ENCODE measurements at regions not wholly inside any gene's neighbourhood (a gene's known extent, or its start where the extent isn't known, plus 50 kb on each side); places are given as distances from the start of the nearest gene placed in this dataset.

DNA sequence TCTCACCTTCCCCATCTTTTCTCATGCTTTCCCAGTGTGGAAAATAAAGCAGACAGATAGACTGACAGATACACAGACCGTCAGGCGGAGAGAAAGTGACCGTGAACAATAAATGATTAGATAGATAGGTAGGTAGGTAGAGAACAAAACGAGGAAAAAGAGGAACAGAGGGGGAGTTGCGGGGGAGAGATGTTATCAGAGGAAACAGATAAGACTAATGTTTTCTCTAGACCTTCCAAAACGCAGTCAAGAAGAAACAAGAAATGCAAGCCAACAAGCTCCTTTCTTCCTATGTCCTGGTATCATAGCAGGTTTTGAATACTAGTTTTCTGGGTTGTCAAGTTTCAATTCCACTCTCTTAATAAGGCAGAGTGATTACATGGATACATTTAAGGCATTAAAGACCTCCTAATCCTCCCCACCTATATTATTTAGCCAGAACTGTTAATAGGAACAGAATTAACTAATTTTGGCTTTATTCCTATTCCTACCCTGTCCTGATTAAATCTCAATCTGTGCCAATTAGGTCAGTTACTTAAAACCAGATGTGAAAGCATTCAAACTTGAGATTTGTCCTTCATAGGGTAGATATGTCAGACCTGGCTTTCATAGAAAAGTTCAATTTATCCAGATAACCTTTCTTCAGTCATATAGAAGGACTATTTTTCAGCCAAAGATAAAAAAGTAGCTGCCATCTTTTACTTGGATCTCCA, 89.0 kb upstream of the PTPRR start:
- no peak for DNase-seq

DNA sequence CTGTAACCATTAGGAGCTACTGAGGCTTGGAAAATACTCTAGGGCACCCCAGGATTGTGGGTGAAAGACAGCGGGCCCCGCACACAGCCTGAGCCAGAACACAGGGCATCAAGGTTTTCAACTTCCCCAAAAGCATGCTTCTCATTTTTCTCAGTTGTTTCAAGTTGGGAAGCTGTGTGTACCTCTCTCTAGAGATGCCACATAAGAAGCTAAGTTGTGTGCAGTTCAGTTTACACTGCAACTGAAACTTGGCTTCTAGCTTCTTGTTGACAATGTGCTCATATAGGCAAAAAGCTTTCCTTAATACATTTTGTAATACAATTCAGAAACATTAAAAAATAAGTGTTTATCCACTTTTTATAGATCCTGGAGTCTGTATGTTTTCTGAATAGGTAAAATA, 88.1 kb upstream of the PTPRR start:
- no peak for DNase-seq

DNA sequence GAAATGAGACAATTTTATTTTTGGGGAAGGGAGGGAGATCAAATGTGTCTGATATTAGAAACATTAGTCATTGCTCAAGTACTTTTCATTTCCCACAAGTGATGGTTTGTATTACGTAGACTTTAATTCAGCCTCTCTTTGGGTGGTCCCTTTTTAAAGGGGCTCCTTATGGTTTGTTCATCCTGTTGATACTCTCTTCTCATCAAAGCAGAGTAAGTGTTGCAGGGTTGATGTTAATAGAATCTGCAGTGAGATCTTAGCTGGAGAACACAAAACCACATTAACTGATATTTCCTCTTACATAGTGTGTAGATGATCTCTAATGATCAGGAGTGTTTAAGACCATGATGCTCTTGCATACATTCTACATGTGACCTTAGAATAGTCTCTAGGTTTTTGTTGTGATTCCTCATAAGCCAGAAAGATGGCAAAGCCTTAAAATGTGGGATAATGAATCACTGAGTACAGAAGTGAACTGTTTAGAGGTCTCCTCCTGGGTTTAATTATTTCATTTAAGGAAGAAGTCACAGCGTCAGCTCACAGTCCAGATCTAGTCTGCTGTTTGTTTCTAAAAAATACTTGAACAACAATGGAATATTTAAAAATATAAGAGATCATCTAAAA, 87.4 kb upstream of the PTPRR start:
- DNase-seq = no peak

DNA sequence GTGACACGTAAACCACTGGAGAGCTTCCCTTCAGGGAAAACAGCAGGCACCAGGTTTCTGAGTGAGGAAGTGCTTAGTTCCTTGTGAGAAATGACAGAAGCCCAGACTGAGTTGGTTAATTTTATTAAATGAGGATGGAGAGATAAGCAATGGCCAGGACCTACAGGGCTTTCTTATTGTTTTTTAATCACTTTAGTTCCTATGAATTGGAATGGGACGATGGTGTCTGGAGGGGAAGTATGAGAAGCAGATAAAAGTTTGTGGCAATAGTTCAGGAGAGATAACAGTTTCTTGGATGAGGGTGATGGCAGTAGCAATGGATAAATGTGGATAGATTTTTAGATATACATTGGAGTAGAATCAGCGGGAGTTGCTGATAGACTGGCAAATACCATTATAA, 86.5 kb upstream of the PTPRR start:
- DNase-seq = no peak

DNA sequence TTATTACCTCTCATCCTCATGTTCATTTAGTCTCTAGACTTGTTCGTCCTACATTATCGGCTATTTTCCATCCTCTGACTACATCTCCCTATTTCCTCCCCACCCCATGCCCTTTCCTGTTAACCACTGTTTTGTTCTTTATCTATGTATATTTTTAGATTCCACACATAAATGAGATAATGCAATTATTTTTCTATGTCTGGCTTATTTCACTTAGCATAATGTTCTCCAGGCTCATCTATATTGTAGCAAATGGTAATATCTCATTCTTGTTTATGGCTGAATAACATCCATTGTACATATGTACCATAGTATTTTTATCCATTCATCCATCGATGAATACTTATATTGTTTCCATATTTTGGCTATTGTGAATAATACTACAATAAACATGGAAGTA, 84.6 kb upstream of the PTPRR start:
- DNase-seq = no peak

DNA sequence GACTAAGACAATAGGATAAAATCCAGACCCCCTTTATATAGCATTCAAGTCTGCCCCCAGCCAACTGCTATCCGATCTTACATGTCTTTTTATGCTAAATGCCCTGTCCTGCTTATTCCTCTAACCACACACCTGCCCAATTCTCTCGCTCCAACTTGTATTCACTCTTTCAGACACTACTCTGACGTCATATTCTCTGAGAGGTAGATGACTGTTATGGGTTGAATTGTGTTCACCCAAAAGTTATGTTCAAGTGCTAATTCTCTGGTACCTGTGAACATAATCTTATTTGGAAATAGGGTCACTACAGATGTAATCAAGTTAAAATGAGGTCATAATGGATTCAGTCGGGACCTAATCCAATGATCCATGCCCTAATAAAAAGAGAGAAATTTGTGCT, 84.0 kb upstream of the PTPRR start:
- DNase-seq = no peak

DNA sequence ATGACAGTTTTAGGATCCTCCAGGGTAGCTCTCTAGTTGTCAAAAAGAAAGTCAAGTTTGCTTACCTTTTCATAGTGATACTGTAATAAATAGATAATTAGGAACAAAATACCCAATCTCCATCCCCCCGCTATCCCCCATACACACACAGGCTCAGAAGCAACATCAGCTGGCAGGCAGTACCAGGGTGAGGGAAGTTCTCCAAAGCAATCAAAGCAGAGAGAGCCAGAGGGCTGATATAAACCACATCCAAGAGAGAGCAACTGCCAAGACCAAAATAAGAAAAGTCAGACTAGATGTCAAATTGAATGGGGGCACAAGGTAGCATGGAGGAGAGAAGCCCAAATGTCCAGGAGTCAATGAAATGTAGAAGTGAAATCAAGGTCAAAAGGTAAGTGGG, 80.2 kb upstream of the PTPRR start:
- no peak for DNase-seq

DNA sequence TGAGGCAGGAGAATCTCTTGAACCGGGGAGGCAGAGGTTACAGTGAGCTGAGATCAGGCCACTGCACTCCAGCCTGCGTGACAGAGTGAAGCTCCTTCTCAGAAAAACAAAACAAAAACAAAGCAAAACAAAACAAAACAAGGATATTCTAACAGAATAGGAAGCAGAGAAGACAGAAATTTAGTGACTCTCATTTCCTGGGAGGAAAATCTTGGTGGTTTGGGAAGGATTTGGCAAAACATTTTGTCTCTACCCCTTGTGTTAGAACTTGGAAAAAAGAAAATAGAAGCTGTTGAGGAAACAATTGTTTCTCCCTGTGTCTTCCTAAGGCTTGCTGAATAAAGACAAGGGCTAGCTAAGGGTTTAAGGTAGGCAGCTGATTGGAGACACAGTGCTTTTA, 79.7 kb upstream of the PTPRR start:
- no peak for DNase-seq

DNA sequence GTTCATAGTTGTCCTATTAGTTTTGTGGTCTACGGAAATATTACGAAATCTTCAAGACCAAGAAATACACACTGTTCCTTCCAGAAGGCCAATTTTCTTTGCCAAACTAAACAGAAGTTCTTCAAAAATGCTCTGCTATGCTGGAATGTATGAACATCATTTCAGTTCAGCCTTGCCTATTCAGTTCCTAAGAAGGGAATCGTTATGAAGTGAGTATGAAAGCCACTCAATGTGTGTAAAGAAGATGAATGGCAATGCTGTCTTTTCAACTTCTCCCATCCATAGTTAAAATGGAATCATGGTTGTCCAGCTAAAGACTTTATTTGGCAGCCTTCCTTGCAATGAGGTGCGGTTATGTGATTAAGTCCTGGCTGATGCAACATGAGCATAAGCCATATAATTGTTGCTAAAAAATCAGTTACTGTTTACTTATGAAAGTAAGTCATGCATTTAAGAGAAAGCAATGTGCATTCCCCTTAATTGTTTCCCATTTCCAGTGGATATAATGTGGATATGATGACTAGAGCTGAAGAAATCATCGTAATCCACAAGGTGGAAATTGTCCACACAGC, 73.8 kb upstream of the PTPRR start:
- no peak for DNase-seq

DNA sequence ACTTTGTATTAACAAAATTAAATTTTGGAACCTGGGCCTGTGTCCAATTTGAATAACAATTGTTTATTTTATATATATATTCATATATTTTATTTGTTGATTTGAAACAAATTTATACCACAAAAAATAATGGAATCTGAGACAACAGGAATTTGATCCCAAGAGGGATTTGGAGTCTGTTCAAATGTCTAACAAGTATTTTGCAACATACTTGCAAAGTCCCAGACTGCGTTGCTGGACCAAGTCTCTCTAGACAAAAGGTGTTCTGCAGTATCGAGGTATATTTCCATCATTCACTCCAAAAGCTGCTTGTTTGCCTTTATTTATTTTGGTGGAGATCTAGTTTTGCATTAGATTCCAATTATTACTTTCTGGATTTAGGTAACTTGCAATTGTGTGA, 68.7 kb upstream of the PTPRR start:
- DNase-seq = no peak

DNA sequence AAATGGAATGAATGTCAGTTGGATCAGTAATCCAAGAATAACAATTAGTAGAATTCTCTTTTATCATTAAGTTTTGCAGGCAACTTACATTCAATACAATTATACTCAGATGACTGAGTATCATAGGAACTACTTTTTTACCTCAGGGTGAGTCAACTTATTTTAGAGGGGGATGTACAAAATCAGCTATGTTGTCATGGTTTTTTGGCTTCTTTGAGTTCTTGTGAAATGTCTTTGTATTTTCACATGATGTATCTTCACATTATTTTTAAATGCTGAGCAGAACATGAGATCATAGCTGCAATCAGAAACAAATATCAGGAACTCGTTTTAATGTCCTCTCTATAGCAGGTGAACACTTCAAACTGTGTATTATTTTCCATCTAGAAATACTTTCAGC, 65.3 kb upstream of the PTPRR start:
- no peak for DNase-seq

DNA sequence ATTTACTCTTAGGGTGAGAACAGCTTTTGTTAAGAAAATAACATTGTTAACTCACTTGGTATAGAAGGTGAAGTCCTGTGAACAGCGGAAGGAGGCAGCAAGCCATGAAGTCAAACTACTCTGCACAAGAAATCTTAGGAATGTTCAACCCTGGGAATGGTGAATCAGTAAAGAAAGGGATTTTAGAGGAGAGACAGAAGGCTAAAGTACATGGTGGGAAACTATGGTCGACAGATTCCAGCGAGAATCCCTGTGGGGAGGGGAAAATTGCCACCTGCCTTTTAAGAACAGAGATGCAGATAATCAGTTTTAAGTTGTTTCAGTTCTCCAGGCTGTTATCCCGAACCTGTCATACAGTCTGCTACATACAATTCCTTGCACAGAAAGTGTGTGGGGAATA, 63.2 kb upstream of the PTPRR start:
- no peak for DNase-seq

DNA sequence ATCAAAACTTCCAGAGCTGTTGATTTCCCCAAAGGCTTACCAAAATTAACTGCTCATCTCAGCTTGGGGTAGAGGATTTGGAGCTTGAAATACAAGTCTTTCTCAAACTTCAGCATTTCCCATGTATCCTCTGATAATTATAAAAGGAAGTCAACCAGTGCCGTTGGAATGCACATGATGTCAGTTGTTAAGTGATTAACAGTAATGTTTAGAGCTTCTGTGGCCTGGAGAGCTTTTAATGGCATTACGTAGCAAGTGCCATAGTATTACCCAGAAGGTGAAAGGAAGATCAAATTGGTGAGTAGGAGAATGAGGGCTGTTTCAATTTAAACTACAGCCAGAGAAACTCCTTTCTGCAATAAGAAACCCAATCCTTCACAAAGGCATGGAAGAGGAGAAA, 62.5 kb upstream of the PTPRR start:
- DNase-seq = no peak

DNA sequence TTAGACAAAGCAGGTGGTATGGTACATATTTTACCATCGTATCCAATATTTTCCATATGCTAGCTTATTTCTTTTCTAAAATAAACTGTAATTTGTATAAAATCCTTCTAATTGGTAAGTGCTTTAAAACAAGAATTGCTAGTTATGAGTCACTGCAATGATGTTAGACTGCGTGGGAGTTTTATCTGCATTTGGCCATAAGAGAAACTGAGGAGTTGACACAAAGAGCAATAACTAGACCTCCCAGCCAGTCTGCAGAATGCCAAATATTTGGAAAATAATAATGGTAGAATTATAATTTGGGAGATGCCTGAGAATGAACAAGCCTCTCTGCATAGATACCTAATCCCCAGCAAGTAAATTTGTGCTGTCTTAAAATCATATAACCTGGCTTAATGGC, 61.7 kb upstream of the PTPRR start:
- no peak for DNase-seq

DNA sequence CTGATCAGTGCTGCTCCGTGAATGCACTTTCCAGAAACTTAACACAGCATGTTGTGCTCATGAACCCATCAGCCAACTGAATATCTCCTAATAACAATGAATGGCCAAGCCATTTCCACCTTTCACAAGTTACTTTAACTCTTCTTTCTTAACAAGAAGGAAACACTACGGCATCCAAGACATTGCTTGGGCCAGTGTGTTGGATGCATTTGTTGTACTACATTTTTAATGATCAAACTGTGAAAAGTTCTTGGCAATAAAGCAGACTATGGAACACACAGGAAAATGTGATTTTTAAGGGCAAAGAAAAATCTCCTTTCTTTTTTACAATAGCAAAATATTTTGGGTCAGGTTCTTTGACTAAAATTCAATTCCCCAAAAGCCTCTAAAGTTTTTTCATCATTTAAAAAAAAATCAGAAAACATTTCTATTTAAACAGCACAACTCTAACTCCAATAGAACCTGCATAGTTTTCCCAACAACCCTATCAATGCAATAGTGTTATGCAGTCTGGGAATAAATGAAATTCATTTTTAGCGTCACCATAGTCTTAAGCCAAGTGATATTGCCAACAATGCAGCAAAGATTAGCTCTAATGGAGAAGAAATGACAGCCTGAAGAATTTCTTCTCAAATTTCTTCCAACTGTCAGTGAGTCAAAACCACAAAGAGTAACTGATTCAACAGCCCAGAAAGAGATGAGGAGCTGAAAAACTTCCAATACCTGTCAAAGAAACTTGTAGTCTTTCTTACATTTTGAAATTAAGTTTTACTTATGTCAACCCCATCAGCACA, 50.7 kb upstream of the PTPRR start:
- DNase-seq = no peak
